ENCODE measurements at regions not wholly inside any gene's neighbourhood (a gene's known extent, or its start where the extent isn't known, plus 50 kb on each side); places are given as distances from the start of the nearest gene placed in this dataset.
A peak's percentile ranks its signal among the peaks of the same experiment; 100 is the strongest.

DNA sequence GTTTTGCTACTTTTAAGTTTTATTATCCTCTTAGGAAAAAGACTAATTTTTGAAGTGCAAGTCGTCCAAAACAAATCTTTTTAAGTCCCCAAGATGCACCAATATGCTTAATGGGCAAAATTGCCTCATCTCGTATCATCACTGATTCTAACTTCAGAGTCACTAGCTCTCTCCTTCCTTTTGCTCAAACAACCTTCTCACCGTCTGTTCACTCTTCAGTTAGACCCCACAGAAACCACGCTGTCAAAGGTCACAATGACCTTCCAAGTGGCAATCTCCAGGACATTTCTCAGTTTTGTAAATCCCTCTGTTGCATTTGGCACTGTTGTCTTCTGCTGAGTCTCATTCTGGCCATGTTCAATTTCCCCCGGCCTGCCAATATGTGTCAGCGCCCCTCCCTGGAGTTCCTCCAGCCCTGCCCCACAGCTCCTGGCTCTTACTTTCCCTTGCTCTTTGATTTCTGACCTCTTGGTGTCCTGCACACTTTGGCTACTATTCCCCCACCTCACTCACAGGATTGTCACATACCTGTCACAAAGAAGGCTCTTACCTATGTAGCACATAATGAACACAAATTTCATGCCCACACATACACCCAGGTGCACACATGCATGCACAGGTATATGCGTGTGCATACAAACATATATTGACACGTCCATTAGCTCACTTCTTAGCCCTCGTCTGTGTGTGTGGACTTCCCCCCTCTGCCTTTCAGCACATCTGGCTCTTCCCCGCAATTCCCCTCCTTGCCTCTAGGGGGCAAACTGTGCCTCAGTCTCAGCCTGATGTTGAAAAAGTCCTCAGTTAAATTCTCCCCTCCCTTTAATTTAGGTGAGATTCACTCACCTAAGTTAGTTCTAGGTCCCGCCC, 354.0 kb upstream of the DUSP10 start:
- POLR2A ChIA-PET, result no interaction called here
- TF ChIP-seq, protein P1, sequence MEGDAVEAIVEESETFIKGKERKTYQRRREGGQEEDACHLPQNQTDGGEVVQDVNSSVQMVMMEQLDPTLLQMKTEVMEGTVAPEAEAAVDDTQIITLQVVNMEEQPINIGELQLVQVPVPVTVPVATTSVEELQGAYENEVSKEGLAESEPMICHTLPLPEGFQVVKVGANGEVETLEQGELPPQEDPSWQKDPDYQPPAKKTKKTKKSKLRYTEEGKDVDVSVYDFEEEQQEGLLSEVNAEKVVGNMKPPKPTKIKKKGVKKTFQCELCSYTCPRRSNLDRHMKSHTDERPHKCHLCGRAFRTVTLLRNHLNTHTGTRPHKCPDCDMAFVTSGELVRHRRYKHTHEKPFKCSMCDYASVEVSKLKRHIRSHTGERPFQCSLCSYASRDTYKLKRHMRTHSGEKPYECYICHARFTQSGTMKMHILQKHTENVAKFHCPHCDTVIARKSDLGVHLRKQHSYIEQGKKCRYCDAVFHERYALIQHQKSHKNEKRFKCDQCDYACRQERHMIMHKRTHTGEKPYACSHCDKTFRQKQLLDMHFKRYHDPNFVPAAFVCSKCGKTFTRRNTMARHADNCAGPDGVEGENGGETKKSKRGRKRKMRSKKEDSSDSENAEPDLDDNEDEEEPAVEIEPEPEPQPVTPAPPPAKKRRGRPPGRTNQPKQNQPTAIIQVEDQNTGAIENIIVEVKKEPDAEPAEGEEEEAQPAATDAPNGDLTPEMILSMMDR (IDR thresholded peaks at IDR 0.05 in 2 of 3, conservative IDR thresholded peaks at IDR 0.05 in 1 of 3; ENCODE audit: borderline replicate concordance in 1 of 3, insufficient read depth in 1 of 3, low read depth in 2 of 3, low read length in 2 of 3), result peak; percentile 47 to 96 (median 96); a peak in 5 of 6 replicates
- peak; percentile 64 for TF ChIP-seq RAD21 (IDR thresholded peaks at IDR 0.05; ENCODE audit: low read depth)
- TF ChIP-seq ZFX (IDR thresholded peaks at IDR 0.05), result no peak
- ATAC-seq, result peak; percentile 96
- Histone ChIP-seq H3K9me3 (ENCODE audit: control insufficient read depth in 1 of 2, insufficient read depth in 1 of 2, low read depth in 1 of 2, low read length in 2 of 2) (no peaks in the 10 kb centered on the region), H3K9ac (ENCODE audit: low read length) (no peak overlapping the region), H4K20me1 (ENCODE audit: insufficient read depth) (no peaks in the 10 kb centered on the region), H3K4me3 (replicated peaks in 1 of 2; ENCODE audit: low read depth in 1 of 2, low read length in 2 of 2) (no peak overlapping the region), H3K4me1 (ENCODE audit: control insufficient read depth in 1 of 2, insufficient read depth in 2 of 2, low read length in 2 of 2) (peaks cover 0 to 3% of the 10 kb centered on the region in 2 experiments; a peak in 1 of 4 replicates), H3K27me3 (ENCODE audit: insufficient read depth, low read length) (no peaks in the 10 kb centered on the region), H3K79me2 (ENCODE audit: insufficient read depth, low read length) (no peaks in the 10 kb centered on the region), H3K27ac (ENCODE audit: low read depth, low read length) (no peak overlapping the region), H2AFZ (ENCODE audit: low read depth, low read length, poor library complexity, severe bottlenecking) (no peak overlapping the region), H3K36me3 (ENCODE audit: control insufficient read depth in 1 of 2, insufficient read depth in 2 of 2, low read length in 2 of 2) (no peaks in the 10 kb centered on the region), H3K9me2 (ENCODE audit: insufficient read depth) (no peaks in the 10 kb centered on the region), H3K4me2 (ENCODE audit: low read length) (no peak overlapping the region)
- peak; percentile 31 for DNase-seq (ENCODE audit: low read depth, low spot score)
- intact Hi-C loops (cut with micrococcal nuclease), result loop anchor here (1.0 kb wide), 1 partner anchor 359 kb away; no protein-coding TSS in a partner anchor
- no TSS peak for BruUV-seq (replicated peaks)
- RAD21 ChIA-PET (ENCODE audit: low non-redundant PET in 1 of 2, low total read pairs in 2 of 2, uncharacterized antibody in 2 of 2, unreplicated experiment in 2 of 2), result no interaction called here
- CTCF ChIA-PET, result interaction anchor here (0.6 to 2.1 kb wide), 4 partner anchors 10 to 369 kb away, joined by 3 to 18 read pairs (median 10); no protein-coding TSS in a partner anchor

DNA sequence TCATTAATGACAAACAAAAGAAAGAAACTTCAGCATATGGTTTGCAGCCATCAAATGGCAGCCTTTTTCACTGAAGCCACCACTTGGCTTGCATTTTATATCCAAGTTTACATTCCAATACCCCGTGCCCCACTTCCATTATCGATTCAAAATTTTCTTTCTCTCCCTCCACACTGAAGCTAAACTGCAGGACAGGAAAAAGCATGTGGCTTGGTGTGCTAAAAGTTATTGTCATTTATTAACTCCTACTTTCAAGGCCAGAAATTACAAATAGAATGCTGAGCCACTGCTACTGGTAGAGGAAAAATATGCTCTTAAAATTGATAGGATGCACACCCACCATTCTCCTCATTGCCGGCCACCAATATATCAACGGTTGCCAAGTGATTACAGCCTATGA, 351.6 kb upstream of the DUSP10 start:
- no peak for ATAC-seq
- Histone ChIP-seq H3K27ac (ENCODE audit: low read depth, low read length) (no peak overlapping the region), H3K4me1 (ENCODE audit: control insufficient read depth in 1 of 2, insufficient read depth in 2 of 2, low read length in 2 of 2) (peaks cover 0 to 3% of the 10 kb centered on the region in 2 experiments; a peak in 1 of 4 replicates), H3K9me2 (ENCODE audit: insufficient read depth) (no peaks in the 10 kb centered on the region), H3K36me3 (ENCODE audit: control insufficient read depth in 1 of 2, insufficient read depth in 2 of 2, low read length in 2 of 2) (no peaks in the 10 kb centered on the region), H3K4me3 (replicated peaks in 1 of 2; ENCODE audit: low read depth in 1 of 2, low read length in 2 of 2) (no peak overlapping the region), H2AFZ (ENCODE audit: low read depth, low read length, poor library complexity, severe bottlenecking) (no peak overlapping the region), H3K9me3 (ENCODE audit: control insufficient read depth in 1 of 2, insufficient read depth in 1 of 2, low read depth in 1 of 2, low read length in 2 of 2) (no peaks in the 10 kb centered on the region), H3K4me2 (ENCODE audit: low read length) (no peak overlapping the region), H3K9ac (ENCODE audit: low read length) (no peak overlapping the region), H4K20me1 (ENCODE audit: insufficient read depth) (no peaks in the 10 kb centered on the region), H3K27me3 (ENCODE audit: insufficient read depth, low read length) (no peaks in the 10 kb centered on the region), H3K79me2 (ENCODE audit: insufficient read depth, low read length) (no peaks in the 10 kb centered on the region)
- ChIA-PET RAD21 (ENCODE audit: low non-redundant PET in 1 of 2, low total read pairs in 2 of 2, uncharacterized antibody in 2 of 2, unreplicated experiment in 2 of 2) (no interaction called here), POLR2A (no interaction called here), CTCF (no interaction called here)
- intact Hi-C loops (cut with micrococcal nuclease), result no loop called here
- no TSS peak for BruUV-seq (replicated peaks)
- no peak for DNase-seq (ENCODE audit: low read depth, low spot score)
- TF ChIP-seq POLR2AphosphoS5 (IDR thresholded peaks at IDR 0.05; ENCODE audit: low read depth, low read length) (no peak), SIN3A (IDR thresholded peaks at IDR 0.05; ENCODE audit: low read depth) (no peak)

All from HCT116 (cell line).